ENCODE measurements at regions not wholly inside any gene's neighbourhood (a gene's known extent, or its start where the extent isn't known, plus 50 kb on each side); places are given as distances from the start of the nearest gene placed in this dataset.

- TF ChIP-seq CTCF (IDR thresholded peaks at IDR 0.05; ENCODE audit: low read depth, low read length, poor library complexity, severe bottlenecking) (no peak), EZH2phosphoT487 (IDR thresholded peaks at IDR 0.05; ENCODE audit: borderline replicate concordance, low read length) (no peak)
Measured at GRCh38 chr2:172227719-172228118, 125.0 kb upstream of the DLX2 start.
